G401 (cell line): ENCODE measurements at regions not wholly inside any gene's neighbourhood (a gene's known extent, or its start where the extent isn't known, plus 50 kb on each side); places are given as distances from the start of the nearest gene placed in this dataset.

Experiments
- DNase-seq: peaks from one replicate; pipeline ENCODE4 v3.0.0-alpha.2; 2015; ENCODE audit warnings: low spot score
- in situ Hi-C: cut with HindIII; loops from 2 replicates; pipeline ENCODE4 v1.10.0; 2016; ENCODE audit warnings: low sequenced_read_pairs, mixed read lengths

DNA sequence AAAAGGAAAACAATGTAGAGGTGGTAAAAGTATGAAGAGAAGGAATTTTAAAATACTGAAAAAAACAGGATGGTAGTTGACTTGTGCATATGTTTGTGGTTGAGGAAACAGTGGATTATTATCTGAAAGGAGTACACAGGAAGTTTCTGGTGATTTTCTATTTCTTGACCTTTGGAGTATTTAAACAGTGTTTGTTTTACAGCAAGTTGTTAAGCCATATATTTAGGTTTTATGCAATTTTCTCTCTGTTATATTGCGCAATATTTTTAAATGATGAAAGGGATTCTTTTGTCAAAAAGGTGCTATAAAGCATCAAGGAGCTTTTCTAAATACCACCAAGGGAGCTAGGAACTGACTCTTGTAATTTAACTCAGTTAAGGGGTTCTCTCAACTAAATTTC is 343.1 kb upstream of the MAOA start:
- DNase-seq: no peak
- in situ Hi-C loops: no loop called here

DNA sequence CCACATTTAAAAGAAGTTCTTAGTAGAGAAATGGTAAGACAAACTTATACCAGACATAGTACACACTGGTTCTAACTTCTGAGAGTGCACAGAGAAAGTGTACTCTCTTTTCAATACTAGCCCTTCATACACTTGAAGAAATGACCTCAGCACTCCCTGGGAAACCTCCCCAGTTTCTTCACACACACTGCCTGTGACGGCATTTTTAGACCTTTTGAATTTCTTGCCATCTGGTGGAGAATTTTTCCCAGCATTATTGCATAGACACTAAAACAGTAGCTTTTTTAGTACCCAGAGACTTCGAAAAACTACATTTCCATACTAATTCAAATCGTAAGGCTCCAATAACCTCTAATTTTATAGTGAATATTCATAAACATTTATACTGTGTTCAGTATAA is 341.6 kb upstream of the MAOA start:
- in situ Hi-C loops: no loop called here
- no peak for DNase-seq

DNA sequence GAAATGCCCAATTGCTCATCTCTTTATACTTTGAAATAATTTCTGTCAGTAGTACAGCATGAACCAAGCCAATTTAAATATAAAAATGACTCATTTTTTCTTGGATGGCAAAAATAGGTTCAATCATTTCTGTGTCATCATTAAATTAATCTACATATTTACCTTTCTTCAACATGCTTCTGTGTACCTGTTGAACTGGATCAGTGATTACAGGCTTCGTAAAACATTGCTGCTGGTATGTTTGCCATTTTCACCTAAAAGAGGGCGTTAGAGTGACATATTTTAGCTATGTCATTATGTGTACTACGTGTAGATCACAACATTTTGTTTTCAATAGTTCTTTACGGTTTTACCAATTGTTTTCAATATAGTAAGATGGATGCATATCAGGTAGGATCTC is 340.5 kb upstream of the MAOA start:
- no peak for DNase-seq
- in situ Hi-C loops: no loop called here

DNA sequence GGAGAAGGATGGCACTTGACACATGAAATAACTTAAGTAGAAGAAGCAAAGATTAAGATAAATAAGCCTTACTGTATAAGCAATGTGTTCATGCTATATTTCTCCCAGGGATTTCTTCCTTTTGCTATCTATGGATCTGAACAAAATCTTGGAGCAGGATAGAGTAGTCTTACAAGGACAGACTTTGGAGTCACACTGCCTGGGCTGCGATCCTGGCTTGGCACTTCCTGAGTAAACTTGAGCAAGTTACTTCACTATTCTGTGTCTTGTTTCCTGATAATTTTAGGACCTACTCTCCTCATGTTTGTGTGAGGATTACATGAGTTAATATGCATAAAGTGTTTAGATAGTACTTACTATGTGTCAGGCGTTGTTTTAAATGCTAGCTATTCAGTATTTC is 340.0 kb upstream of the MAOA start:
- in situ Hi-C loops: no loop called here
- no peak for DNase-seq

DNA sequence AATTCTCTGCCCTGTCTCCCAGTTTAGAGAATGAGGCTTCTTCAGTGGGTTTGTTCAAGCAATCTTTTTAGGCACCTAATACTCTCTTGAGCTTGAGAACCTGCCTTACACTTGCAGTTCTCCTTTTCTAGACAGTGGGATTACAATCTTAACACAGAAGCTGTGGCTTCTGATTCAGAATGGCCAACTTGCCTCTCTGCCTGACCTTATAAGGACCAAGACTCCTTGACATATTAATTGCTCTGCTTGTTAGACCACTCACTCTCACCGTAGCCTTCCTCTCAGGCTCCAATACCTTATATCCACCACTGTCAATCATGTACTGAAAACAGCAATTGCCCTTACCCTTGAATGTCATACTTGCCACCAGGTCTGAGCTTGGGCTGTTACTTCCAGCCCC is 338.7 kb upstream of the MAOA start:
- in situ Hi-C loops: no loop called here
- no peak for DNase-seq

DNA sequence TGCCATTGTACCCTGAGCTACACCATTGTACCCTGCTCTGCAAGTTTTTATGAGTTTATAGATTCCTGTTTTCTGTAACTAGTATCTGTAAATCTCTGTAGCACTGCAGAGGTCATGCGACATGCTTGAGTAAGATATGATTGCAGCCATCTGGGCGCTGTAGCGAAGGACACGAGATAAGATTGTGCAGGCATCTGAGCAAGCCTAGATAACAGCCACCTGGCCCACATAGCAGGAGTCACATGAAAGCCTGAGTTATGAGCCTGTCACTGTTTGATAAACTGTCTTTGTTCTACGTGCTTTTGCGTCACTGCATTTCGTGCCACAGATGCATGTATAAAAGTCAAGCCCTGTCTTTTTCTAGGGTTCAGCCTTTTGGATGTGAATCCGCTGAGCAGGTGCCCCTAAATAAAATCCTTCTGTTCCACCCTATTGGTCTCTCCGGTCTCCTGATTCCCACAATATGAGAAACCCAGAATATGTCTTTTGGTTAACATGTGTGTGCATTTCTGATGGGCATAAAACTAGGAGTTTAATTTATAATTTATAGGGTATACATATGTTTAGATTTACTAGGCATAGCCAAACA is 327.6 kb upstream of the MAOA start:
- in situ Hi-C loops: no loop called here
- no peak for DNase-seq

DNA sequence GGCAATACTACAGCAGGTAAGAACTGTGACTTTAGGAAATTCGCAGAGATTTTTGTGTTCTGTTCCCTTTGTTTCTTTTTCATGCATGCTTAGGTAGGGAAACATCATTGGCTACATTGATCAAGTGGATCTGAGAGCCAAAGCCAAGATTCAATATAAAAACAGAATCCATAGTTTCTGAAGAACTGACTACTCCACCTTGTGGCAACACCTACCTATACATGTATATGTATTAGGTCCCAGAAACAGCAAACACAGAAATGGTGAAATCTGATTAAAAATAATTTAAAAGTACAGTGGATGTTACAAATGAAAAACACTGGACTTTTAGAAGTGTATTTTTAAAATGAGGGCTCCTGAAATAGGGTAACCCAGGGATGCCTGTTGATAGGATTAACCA is 322.6 kb upstream of the MAOA start:
- in situ Hi-C loops: no loop called here
- DNase-seq: no peak

DNA sequence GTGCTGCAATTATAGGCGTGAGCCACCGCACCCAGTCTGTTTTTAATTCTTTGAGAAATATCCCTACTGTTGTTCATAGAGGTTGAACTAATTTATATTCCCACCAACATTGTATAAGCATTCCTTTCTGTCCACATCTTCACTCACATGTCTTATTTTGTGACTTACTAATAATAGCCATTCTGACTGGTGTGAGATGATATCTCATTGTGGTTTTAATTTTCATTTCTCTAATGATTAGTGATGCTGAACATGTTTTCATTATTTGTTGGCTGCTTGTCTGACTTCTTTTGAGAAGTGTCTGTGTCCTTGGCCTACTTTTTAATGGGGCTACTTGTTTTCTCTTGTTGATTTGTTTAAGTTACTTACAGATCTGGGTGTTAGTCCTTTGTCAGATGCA is 310.9 kb upstream of the MAOA start:
- in situ Hi-C loops: no loop called here
- DNase-seq: no peak

DNA sequence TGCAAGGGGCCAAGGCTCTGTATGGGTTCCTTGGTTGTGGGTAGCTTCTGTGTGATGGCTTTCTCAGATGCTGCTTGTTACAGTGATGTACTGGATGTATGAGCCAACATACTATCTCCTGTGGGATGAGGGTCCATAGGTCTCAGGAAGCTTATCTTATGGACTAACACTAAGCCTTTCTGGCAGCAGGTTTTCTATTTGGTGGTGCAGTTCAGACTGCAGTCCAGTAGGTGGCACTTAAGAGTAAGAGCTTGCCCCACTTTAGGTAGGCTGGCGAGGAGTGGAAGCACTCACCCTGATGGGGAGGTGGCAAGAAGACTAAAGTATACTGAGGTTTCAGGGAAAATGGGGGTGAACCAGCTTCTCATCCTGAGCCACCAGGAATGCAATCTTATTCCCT is 306.7 kb upstream of the MAOA start:
- no peak for DNase-seq
- in situ Hi-C loops: no loop called here

DNA sequence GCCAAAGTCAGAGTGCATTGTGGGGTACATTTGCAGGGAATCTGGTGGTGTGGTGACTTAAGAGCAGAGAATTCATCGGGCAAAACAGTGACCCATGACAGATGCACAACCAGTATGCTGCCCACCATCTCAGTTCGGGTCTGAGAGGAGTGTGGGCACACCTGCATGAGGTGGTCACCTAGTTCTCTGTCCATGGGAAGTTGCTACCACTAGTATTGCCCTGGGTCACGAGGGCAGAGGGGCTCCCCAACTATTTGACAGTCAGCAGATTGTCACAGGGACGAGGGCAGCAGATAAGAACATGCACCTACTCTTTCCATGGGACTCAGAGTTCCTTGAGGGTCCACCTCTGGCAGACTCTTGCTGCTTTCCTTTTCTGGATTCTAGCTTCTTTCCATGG is 305.2 kb upstream of the MAOA start:
- in situ Hi-C loops: no loop called here
- no peak for DNase-seq

DNA sequence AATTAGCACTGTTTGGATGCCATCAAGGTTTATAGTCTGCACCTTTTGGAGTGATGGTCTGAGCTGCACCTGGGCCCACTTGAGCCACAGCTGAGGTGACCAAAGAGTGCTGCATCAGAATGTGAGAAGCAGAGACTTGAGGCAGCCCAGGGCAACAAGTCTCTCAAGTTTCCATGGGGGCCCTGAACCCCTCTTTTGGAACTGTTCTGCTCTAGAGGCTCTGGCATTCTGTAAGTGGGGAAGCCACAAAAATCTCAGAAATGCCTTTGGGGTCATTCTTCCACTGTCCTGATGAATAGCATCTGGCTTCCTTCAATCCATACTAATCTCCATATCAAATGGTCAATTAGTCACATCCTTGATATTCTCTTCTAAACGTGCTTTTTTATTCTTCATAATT is 298.4 kb upstream of the MAOA start:
- in situ Hi-C loops: no loop called here
- no peak for DNase-seq

DNA sequence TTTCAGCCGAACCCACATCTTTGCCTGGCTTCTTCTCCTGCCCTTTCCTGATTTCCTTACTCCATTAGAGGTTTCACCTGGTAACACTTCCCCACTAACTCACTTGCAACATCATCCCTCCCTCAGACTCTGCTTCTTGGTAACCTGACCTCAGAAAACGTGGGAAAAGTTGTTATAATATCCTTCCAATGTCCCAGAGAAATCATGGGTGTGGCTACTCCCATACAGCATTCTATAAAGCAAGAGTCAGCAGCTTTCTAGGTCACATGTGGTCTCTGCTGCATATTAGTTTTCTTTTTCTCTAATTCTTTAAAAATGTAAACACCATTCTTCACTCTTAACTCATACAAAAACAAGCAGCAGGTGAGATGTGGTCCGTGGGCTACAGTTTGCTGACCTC is 283.1 kb upstream of the MAOA start:
- DNase-seq: no peak
- in situ Hi-C loops: no loop called here

DNA sequence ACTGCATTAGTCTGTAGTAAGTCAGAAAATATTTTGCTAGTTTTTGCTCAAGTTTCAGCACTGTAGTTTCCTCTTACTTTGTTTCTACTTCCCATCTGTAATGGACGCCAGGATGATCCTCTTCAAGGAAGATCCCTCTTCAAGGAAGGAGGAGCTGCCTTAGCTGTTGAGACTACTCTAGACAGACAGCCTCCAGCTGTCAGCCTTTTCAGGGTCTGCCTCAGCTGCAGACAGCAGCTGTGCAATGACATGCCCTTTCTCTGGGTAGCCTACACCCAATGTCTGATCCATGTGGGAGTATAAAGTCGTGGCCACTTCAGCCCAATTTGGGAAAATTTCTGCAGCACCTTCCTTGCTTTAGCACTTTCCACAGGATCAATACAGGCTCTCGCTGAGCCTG is 281.0 kb upstream of the MAOA start:
- in situ Hi-C loops: no loop called here
- no peak for DNase-seq

DNA sequence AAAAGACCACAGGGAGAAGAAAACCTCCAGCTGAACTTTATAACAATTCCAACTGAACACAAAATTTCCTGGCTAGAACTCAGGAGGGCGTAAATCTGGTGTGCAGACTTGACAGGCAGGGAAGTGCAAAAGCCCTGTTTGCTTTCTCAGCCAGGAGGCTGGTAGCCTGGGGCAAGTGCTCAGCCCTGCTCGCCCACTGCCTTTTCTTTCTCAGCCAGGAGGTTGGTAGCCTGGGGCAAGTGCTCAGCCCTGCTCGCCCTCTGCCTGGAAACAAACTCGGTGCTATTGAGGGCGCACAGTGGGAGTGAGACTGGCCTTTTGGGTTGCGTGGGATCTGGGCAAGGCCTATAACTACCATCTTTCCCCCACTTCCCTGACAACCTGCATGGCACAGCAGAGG is 275.4 kb upstream of the MAOA start:
- DNase-seq: no peak

DNA sequence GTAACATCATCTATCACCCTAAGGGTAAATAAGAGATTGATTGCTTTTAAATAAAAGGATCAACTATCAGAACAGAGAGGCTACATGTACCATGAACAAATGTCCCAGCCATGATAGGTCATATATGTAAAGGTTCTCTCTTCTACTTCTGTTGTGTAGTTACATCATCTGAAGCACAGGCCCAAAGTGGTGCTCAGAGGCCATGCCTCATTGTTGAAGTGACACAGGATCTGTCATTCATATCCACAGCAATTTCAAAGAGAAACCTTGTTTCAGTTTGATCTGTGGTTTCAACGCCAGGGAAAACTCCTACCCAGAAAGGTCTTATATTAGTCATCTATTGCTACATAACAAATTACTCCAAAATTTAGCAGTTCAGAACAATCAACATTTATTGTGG is 269.2 kb upstream of the MAOA start:
- DNase-seq: no peak
- in situ Hi-C loops: no loop called here

More for the DNA sequence above, 275.4 kb upstream of the MAOA start:
- in situ Hi-C loops: no loop called here

DNA sequence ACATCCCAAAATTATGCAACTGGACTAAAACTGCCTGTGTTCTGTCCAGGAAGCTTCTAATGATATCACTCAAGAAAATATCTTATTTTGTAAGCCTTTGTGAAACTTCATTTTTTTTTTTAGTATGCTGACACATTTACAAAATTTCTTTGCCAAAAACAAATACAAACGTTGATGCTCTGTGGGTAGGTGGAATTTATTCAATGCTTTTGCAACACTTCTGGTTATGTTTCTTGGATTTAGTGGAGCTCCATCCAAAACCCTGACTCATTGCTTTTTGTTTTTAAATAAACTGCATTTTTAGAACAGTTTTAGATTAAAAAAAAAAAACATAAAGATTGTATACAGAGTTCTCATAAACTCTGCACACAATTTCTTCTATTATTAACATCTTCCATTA is 250.9 kb upstream of the MAOA start:
- no peak for DNase-seq
- in situ Hi-C loops: no loop called here

DNA sequence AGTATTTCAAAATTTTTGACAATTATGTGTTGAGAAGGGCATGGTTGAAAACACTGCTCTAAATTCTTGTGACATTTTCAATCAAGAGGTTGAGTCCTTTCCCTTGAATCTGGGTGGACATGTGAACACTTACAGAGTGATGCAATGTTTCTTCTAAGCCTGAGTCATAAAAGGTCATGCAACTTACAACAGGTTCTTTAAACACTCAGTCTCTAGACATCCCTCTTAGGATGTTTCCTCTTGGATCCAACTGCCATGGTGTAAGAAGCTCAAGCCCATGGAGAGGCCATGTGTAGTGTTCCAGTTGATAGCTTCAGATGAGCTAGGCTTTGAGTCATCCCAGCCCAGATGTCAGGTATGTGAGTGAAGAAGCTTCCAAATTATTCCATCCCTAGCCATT is 232.2 kb upstream of the MAOA start:
- no peak for DNase-seq
- in situ Hi-C loops: no loop called here

DNA sequence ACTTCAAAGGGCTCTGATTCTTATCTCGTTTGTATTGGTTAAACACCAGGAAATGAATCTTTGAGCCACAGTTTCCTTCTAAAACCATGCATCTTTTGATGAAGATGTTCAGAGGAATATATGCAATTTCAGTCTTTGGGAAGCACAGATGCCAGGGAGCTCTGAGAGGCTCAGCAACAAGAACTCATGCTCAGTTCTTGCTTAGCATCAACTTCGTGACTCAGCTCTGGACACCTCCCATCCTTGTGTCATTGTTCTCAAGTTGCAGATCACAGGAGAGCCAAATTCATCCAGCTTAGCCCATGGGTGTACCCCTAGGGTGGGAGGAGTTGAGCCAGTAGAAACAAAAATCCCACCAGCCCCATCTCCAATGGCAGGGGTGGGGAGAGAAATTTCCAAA is 219.6 kb upstream of the MAOA start:
- in situ Hi-C loops: no loop called here
- DNase-seq: no peak

DNA sequence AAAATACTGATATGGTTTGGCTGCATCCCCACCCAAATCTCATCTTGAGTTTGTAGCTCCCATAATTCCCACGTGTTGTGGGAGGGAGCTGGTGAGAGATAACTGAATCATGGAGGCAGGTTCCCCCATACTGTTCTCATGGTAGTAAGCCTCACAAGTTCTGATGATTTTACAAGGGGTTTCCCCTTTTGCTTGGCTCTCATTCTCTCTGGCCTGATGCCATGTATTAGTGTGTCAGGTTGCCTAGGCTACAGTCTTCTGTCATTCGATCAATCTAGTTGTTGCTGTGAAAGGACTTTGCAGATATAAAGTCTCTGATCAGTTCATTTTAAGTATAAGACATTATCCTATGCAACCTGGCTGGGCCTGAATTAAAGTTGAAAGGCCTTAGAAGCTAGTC is 209.3 kb upstream of the MAOA start:
- no peak for DNase-seq
- in situ Hi-C loops: no loop called here

DNA sequence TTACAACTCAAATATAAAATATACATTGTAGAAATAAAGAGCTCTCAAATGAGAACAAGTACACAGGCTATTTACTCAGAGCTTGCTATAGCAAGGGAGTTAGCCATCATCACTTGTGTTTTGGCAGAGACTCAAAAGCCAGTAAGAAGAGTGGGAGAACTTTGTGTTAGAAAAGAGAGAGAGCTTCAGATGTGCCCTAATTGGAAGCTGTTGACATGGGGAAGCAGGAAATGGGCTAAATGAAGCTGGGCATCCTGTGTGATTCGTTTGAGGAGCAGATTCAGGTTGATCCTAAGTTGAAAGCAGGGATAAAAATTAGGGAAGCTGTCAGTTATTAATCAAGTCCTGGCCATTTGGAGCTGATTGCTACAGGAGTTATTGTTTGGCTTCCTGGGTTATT is 207.4 kb upstream of the MAOA start:
- no peak for DNase-seq
- in situ Hi-C loops: no loop called here

DNA sequence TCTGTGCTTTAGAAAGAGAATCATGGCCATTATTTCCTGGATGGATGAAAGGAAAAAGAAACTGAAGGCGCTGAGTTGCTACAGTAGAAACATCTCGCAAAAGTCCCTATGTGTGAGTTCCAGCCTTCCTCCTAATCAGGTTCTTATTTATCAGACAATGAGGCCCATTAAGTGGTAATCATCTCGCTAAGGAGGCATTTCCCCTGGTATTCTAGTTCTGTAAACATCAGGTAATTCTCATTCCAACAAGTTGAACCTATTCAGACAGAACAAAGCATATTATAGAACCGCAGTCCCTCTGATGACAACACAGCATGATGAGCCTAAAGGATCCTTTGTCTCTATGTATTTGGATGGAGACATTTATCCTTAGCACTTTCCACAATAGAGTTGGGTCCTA is 205.7 kb upstream of the MAOA start:
- no peak for DNase-seq
- in situ Hi-C loops: no loop called here
